SK-MEL-5 (cell line): ENCODE measurements at regions not wholly inside any gene's neighbourhood (a gene's known extent, or its start where the extent isn't known, plus 50 kb on each side); places are given as distances from the start of the nearest gene placed in this dataset.

ENCODE experiments used
- DNase-seq: peaks from one replicate; pipeline ENCODE4 v3.0.0-alpha.2; 2016; ENCODE audit warnings: low read depth, low spot score
- in situ Hi-C: cut with HindIII; loops from 2 replicates; pipeline ENCODE4 v1.10.0; 2016; ENCODE audit warnings: low sequenced_read_pairs, high pct_unique_total_duplicates, low pct_unique_long_range_greater_than_20kb

DNA sequence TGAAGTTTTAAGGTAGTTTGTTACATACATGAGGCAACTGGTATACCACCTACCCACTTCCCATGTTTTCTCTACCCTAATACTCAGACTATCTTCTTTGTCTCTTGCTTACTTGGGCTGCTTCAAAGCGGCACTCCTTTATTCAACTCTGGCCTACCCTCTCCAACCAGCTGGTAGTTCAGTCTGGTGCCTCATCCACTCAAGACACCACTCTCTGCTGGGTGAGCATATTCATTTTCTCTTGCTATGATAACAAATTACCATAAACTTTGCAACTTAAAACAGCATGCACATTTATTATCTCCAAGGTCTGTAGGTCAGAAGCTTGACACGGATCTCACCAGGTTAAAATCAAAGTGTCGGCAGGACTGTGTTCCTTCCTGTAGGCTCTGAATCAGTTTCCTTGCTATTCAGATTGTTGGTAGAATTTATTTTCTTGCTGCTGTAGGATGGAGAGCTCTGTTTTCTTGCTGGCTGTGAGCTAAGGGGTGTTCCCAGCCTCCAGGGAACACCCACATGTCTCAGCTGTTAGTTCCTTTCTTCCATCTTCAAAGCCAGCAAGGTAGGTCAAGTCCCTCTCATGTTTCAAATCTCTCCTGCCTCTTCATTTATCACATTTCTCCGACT is 666.0 kb downstream of the DIAPH3 start:
- in situ Hi-C loops: no loop called here
- DNase-seq: no peak

- in situ Hi-C loops: no loop called here
- no peak for DNase-seq
Measured at GRCh38 chr13:59501004-59501403, 662.7 kb downstream of the DIAPH3 start.

DNA sequence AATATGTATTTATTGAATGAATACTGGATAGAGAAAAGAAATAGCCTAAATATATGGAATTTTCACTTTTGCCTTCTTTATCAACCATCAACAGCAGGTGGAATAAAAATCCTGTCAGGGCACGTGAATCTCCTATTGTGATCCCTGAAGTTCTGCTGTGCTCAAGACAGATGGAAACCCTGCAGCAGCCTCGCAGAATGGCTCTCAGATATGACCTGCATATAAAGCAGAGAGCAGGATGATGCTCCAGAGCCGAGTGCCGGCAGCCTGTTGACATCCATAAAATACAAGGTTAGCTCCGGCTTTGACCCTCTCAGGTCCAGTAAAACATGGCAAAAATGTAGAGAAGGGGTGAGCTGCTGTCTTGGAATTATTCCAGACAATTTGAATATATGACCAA is 659.3 kb downstream of the DIAPH3 start:
- no peak for DNase-seq
- in situ Hi-C loops: no loop called here

DNA sequence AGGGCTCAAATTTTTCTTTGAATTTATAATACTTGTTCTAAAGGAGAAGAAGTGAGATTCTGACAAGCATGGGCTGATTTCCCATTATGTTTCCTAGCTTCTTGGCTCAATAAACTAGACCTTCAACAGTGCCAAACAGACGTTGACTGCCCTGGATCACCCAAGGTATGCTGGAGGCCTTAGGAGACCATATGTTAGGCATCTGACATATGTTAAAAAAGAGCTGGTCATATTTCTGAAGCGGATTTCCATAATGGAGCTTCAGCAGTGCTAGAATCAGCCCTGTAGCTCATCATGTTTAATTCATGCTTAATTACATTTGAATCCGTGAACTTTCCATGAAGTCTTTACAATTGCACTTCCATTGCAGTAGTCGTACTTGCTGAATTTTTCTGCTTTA is 653.3 kb downstream of the DIAPH3 start:
- in situ Hi-C loops: no loop called here
- no peak for DNase-seq

- DNase-seq: no peak
- in situ Hi-C loops: no loop called here
Measured at GRCh38 chr13:59513686-59514085, 650.0 kb downstream of the DIAPH3 start.

GRCh38 chr13:59514316-59514715 is 649.4 kb downstream of the DIAPH3 start:
- in situ Hi-C loops: no loop called here
- no peak for DNase-seq

- in situ Hi-C loops: no loop called here
- no peak for DNase-seq
Measured at GRCh38 chr13:59519819-59520218, 643.9 kb downstream of the DIAPH3 start.

- in situ Hi-C loops: no loop called here
- DNase-seq: no peak
Measured at GRCh38 chr13:59521549-59521948, 642.2 kb downstream of the DIAPH3 start.

DNA sequence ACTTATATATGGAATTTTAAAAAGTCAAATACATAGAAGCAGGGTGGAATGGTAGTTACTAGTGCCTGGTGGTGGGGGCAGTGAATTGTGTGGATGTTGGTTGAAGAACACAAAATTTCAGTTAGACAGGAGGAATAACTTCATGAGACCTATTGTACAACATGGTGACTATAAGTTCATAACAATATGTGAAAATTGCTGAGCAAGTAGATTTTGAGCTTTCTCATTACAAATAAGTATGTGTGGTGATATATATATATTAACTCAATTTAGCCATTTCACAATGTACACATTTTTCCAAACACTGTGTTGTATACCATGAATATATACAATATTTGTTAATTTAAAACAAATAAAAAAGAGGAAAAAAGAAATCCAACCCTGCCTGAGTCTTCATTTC is 641.1 kb downstream of the DIAPH3 start:
- DNase-seq: no peak
- in situ Hi-C loops: no loop called here

GRCh38 chr13:59527500-59527899 is 636.2 kb downstream of the DIAPH3 start:
- in situ Hi-C loops: no loop called here
- DNase-seq: no peak

- DNase-seq: peak; percentile 12
- in situ Hi-C loops: no loop called here
Measured at GRCh38 chr13:59531571-59532091, 632.1 kb downstream of the DIAPH3 start.

DNA sequence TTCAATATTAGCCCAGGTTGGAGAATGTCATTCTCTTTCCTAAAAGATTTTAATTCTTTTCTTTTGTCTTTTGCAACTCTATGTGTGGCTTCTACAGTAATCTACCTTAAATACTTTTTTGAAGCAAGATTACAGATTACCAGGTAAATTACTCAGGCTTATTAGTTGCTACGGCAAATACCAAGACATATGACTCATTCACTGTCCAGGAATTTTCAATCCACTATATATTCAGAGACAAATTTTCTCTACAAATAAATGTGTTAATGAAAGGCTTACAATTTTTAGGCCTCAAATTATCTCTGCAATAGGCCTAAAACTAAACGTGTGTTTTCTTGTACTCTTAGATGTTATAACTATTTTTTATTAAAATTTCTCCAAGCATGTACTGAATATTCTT is 631.3 kb downstream of the DIAPH3 start:
- no peak for DNase-seq
- in situ Hi-C loops: no loop called here

DNA sequence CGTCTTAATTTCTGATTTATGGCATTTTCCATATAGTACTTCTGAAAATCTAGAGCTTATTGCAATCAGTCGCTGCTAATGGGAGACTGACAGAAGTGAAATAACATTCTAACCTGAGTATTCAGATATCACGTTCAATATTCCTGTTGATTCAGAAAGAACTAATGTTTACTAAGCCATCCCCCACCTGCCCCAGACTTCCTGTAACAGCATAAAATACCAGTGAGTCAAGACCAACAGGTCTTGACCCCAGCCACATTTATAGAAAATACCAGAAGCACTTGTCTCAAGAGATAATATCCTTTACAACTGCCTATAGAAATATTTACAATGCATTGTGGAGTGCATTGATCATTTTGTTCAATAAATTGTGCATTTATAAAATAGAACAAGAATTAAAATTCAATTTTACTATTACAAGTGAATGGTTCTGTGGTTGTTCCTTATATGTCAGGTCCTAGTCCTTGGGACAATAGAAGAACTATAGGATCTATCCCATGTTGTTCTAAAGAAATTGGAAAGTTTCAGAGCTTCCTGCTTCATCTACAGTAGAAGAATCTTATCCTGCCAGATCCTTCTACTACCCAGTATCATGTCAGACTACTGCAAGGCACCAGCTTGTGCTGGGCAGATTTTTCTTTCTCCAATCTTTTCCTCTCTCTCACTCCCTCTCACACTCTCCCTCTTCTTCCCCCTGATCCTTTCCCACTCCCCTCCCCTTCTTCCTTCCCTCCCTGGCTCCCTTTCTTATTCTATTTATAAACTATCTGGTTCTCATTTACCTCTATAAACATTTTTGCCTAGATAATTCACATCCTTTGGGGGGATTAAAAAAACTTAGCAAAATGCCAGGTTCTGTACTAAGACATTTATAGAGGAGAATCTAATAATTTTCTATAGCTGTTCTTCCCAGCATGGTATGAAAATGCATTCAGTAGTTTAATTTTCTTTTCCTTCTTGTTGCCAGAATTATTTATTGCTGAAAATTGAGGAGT is 629.9 kb downstream of the DIAPH3 start:
- no peak for DNase-seq
- in situ Hi-C loops: no loop called here

- in situ Hi-C loops: no loop called here
- no peak for DNase-seq
Measured at GRCh38 chr13:59534806-59535205, 628.9 kb downstream of the DIAPH3 start.

DNA sequence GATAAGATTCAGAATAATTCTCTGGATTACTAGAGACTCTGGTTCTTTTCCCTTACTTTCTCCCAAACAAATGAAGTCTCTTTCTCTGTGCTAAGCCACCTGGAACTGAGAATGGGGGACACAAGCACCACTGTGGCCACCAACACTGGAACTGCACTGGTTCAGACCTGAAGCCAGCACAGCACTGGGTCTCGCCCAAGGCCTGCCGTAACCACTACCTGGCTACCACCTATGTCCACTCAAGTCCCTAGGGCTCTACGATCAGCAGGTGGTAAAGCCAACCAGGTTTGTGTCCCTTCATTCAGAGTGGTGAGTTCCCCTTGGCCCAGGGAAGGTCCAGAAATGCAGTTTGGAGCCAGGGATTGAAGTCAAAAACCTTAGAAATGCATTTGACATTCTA is 626.2 kb downstream of the DIAPH3 start:
- in situ Hi-C loops: no loop called here
- no peak for DNase-seq

DNA sequence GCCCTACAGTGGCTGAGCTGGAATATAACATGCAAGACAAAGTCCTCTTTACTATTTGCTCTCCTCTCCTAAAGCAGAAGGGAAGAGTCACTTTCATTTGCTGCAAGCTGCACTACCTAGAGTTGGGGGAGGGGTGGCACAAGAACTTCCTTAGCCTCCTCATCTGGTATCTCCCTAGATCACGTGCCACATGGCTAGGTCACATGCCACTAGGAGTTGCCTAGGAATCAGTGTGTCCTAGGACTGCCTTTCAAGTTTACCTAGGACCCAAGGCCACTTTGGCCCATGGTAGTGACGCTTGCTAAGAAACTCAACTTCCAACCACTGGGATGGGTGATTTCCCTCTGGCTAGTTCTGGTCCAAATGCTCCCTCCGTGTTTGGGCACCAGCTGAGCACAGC is 625.2 kb downstream of the DIAPH3 start:
- in situ Hi-C loops: no loop called here
- DNase-seq: no peak

DNA sequence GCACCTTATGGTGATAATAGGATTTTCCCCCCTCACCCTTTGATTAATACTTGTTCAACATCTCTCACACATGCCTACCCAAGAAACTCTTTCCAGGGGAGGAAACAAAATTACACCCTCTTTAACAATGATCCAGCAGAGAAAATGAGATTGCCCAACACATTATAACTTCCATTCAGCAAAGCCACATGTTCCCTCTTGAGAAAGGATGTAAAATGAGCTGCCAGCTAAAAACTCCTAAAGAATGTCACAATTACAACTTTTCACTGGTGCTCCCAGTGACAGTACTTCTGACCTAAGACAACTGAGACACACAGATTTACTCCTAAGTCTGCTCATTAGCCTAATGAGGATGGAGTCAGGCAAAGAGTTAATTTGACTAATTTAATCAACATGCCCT is 621.4 kb downstream of the DIAPH3 start:
- DNase-seq: no peak
- in situ Hi-C loops: no loop called here

DNA sequence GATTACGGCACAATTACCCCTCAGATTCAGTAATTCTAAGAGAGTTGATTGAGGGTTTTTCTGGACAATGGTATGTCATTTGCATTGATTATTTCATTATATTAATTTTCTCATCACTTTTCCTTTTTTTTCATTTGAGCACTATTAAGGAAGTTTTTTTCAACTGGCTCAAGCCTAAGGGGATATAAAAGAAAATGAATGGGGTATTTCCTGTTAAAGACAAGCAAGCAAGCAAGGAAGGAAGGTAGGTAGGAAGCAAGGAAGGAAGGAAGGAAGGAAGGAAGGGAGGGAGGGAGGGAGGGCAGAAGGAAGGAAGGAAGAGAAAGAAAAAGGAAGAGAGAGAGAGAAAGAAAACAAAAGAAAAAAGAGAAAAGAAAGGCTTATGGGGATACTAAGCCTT is 620.3 kb downstream of the DIAPH3 start:
- DNase-seq: no peak
- in situ Hi-C loops: no loop called here

GRCh38 chr13:59545007-59545406 is 618.7 kb downstream of the DIAPH3 start:
- no peak for DNase-seq
- in situ Hi-C loops: no loop called here
